Hippocampal formation (tissue), 2 donors: ENCODE measurements at regions not wholly inside any gene's neighbourhood (a gene's known extent, or its start where the extent isn't known, plus 50 kb on each side); places are given as distances from the start of the nearest gene placed in this dataset.
"Not testable (repeated sequence)": the region's sequence is repeated elsewhere in the genome, so short reads cannot be mapped to it uniquely, and the experiment has no call there.

Experiments used
- DNase-seq, 2 donors: peaks; one replicate each; lab custom pipeline; 2025; lab: John Stamatoyannopoulos, UW

GRCh38 chr10:20656886-20657285 lies 240.2 kb downstream of the NEBL start:
- no peak for DNase-seq

GRCh38 chr10:20652424-20652823 lies 244.7 kb downstream of the NEBL start:
- DNase-seq, result not testable (repeated sequence)

- no peak for DNase-seq
Observed at GRCh38 chr10:20648263-20648874, 248.7 kb downstream of the NEBL start.

GRCh38 chr10:20647756-20648155 lies 249.4 kb downstream of the NEBL start:
- DNase-seq, result no peak

GRCh38 chr10:20644421-20644820 lies 252.7 kb downstream of the NEBL start:
- DNase-seq, result no peak

- DNase-seq, result no peak
Observed at GRCh38 chr10:20641605-20642004, 255.5 kb downstream of the NEBL start.

- DNase-seq, result no peak
Observed at GRCh38 chr10:20635570-20635969, 261.5 kb downstream of the NEBL start.

- no peak for DNase-seq
Observed at GRCh38 chr10:20634839-20635238, 262.3 kb downstream of the NEBL start.

GRCh38 chr10:20633714-20634113 lies 263.4 kb downstream of the NEBL start:
- DNase-seq, result no peak

GRCh38 chr10:20632696-20633095 lies 264.4 kb downstream of the NEBL start:
- DNase-seq, result no peak

- DNase-seq, result no peak
Observed at GRCh38 chr10:20631229-20631628, 265.9 kb downstream of the NEBL start.

GRCh38 chr10:20630092-20630643 lies 266.9 kb downstream of the NEBL start:
- DNase-seq, result no peak

- DNase-seq, result no peak
Observed at GRCh38 chr10:20627946-20628507, 269.1 kb downstream of the NEBL start.

- no peak for DNase-seq
Observed at GRCh38 chr10:20627087-20627486, 270.0 kb downstream of the NEBL start.

GRCh38 chr10:20625868-20626267 lies 271.2 kb downstream of the NEBL start:
- no peak for DNase-seq

- no peak for DNase-seq
Observed at GRCh38 chr10:20624642-20625041, 272.5 kb downstream of the NEBL start.

- DNase-seq, result no peak
Observed at GRCh38 chr10:20623546-20623945, 273.6 kb downstream of the NEBL start.

- no peak for DNase-seq
Observed at GRCh38 chr10:20622531-20623211, 274.4 kb downstream of the NEBL start.

GRCh38 chr10:20620981-20621380 lies 276.1 kb downstream of the NEBL start:
- no peak for DNase-seq

GRCh38 chr10:20618011-20618547 lies 279.0 kb downstream of the NEBL start:
- DNase-seq, result no peak

- no peak for DNase-seq
Observed at GRCh38 chr10:20616918-20617810, 279.9 kb downstream of the NEBL start.
